Lower leg skin (tissue), 3 donors: ENCODE measurements at regions not wholly inside any gene's neighbourhood (a gene's known extent, or its start where the extent isn't known, plus 50 kb on each side); places are given as distances from the start of the nearest gene placed in this dataset.

Experiments used
- POLR2A ChIP-seq, 2 donors: fragments of 450-650 bp; IDR thresholded peaks; one replicate each; pipeline ENCODE4 v1.6.1; 2016 to 2017; ENCODE audit warnings: antibody characterized with exemption in 2 of 2, mild to moderate bottlenecking in 1 of 2, moderate library complexity in 1 of 2
- TF ChIP-seq, protein P1 (sequence below), 3 donors: fragments of 450-650 bp; IDR thresholded peaks; one replicate each; pipeline ENCODE4 v1.5.1; 2016; ENCODE audit warnings: antibody characterized with exemption in 3 of 3, mild to moderate bottlenecking in 3 of 3, moderate library complexity in 2 of 3

DNA sequence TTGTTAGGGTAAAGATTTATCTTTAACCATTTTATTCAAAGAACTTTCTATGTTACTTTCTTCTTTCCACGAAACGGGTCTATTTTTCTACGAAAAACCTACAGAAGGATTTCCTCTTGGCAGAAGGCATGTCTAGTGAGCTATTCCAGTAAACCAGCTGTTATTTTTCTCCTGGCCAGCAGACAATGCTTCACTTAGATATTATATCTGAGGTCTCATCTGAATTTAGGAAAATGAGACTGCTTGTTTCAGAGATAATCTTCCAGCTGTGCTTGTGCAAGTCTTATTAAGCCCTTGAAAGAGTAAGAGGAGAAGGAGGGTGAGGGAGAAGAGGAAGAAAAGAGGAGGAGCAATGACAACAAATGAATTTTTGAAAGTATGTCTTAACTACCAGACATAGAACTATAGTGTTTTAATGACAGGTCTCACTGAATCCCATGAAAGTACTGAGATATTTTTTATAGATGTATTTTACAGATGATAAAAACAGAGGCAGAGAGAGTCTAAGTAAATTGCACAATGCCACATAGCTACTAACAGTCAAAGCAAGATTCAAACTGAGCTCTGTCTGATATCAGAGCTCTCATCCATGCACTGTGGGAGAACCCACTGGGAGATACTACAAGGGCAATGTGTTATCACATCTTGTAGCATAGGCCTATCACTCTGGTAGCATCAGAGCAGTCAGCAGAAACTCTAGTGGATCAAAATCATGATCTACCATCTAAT, 54.6 kb upstream of the SAMSN1 start:
- TF ChIP-seq, protein P1, sequence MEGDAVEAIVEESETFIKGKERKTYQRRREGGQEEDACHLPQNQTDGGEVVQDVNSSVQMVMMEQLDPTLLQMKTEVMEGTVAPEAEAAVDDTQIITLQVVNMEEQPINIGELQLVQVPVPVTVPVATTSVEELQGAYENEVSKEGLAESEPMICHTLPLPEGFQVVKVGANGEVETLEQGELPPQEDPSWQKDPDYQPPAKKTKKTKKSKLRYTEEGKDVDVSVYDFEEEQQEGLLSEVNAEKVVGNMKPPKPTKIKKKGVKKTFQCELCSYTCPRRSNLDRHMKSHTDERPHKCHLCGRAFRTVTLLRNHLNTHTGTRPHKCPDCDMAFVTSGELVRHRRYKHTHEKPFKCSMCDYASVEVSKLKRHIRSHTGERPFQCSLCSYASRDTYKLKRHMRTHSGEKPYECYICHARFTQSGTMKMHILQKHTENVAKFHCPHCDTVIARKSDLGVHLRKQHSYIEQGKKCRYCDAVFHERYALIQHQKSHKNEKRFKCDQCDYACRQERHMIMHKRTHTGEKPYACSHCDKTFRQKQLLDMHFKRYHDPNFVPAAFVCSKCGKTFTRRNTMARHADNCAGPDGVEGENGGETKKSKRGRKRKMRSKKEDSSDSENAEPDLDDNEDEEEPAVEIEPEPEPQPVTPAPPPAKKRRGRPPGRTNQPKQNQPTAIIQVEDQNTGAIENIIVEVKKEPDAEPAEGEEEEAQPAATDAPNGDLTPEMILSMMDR (IDR thresholded peaks at IDR 0.05), result no peak
- TF ChIP-seq POLR2A (IDR thresholded peaks at IDR 0.05), result no peak
